ENCODE measurements at regions not wholly inside any gene's neighbourhood (a gene's known extent, or its start where the extent isn't known, plus 50 kb on each side); places are given as distances from the start of the nearest gene placed in this dataset.
A peak's percentile ranks its signal among the peaks of the same experiment; 100 is the strongest.
"Not testable (repeated sequence)": the region's sequence is repeated elsewhere in the genome, so short reads cannot be mapped to it uniquely, and the experiment has no call there.

- intact Hi-C loops (cut with DNase I) = no loop called here
- no peaks in the 10 kb centered on the region for H3K9me3 ChIP-seq
- ATAC-seq = no peak
- H3K27ac ChIP-seq = no peak overlapping the region
- H3K4me1 ChIP-seq = no peaks in the 10 kb centered on the region
- H3K4me3 ChIP-seq = no peak overlapping the region
- TF ChIP-seq CTCF (IDR thresholded peaks at IDR 0.05) = no peak
- H3K36me3 ChIP-seq = no peaks in the 10 kb centered on the region
- no peaks in the 10 kb centered on the region for H3K27me3 ChIP-seq
- DNase-seq = no peak
Observed at GRCh38 chr3:18216996-18217395, 208.1 kb downstream of the SATB1 start.

- no peaks in the 10 kb centered on the region for H3K27me3 ChIP-seq
- H3K4me1 ChIP-seq = no peaks in the 10 kb centered on the region
- TF ChIP-seq CTCF (IDR thresholded peaks at IDR 0.05) = no peak
- H3K36me3 ChIP-seq = no peaks in the 10 kb centered on the region
- no peak overlapping the region for H3K27ac ChIP-seq
- ATAC-seq (no peak), DNase-seq (no peak)
- H3K4me3 ChIP-seq = no peak overlapping the region
- intact Hi-C loops (cut with DNase I) = no loop called here
- no peaks in the 10 kb centered on the region for H3K9me3 ChIP-seq
Observed at GRCh38 chr3:18215639-18216038, 209.5 kb downstream of the SATB1 start.

- H3K27ac ChIP-seq = no peak overlapping the region
- no peak for TF ChIP-seq CTCF (IDR thresholded peaks at IDR 0.05)
- DNase-seq = no peak
- H3K4me3 ChIP-seq = no peak overlapping the region
- H3K9me3 ChIP-seq = no peaks in the 10 kb centered on the region
- no peaks in the 10 kb centered on the region for H3K4me1 ChIP-seq
- no peaks in the 10 kb centered on the region for H3K27me3 ChIP-seq
- no peak for ATAC-seq
- intact Hi-C loops (cut with DNase I) = no loop called here
- H3K36me3 ChIP-seq = no peaks in the 10 kb centered on the region
Observed at GRCh38 chr3:18211116-18211515, 214.0 kb downstream of the SATB1 start.

- TF ChIP-seq CTCF (IDR thresholded peaks at IDR 0.05) = no peak
- ATAC-seq = peak; percentile 53
- no peak overlapping the region for H3K4me3 ChIP-seq
- H3K27ac ChIP-seq = no peak overlapping the region
- H3K4me1 ChIP-seq = no peaks in the 10 kb centered on the region
- no peaks in the 10 kb centered on the region for H3K9me3 ChIP-seq
- no peaks in the 10 kb centered on the region for H3K36me3 ChIP-seq
- no peak for DNase-seq
- H3K27me3 ChIP-seq = no peaks in the 10 kb centered on the region
- intact Hi-C loops (cut with DNase I) = no loop called here
Observed at GRCh38 chr3:18208856-18209255, 216.3 kb downstream of the SATB1 start.

DNA sequence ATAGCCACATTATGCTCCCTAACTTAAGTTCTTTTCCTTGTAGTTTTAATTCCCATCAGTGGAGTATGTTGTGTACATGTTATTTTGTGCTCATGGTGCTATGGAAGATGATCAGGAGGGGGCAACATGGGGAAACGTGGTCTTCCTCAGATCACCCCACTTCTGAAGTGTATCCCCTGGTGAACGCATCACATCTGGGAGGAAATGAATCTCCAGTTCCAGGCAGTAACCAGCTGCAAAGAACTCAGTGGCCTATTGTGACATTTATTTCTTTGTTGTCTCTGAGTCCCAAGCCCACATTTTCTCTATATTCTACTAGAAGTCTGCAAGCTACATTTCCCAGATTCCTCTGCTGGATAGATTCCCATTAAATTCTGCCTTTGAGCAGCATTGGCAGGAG lies 217.0 kb downstream of the SATB1 start:
- ATAC-seq (no peak), DNase-seq (no peak)
- H3K4me3 ChIP-seq = no peak overlapping the region
- H3K27ac ChIP-seq = no peak overlapping the region
- H3K9me3 ChIP-seq = no peaks in the 10 kb centered on the region
- no peaks in the 10 kb centered on the region for H3K27me3 ChIP-seq
- H3K4me1 ChIP-seq = no peaks in the 10 kb centered on the region
- no peaks in the 10 kb centered on the region for H3K36me3 ChIP-seq
- TF ChIP-seq CTCF (IDR thresholded peaks at IDR 0.05) = no peak
- intact Hi-C loops (cut with DNase I) = no loop called here

DNA sequence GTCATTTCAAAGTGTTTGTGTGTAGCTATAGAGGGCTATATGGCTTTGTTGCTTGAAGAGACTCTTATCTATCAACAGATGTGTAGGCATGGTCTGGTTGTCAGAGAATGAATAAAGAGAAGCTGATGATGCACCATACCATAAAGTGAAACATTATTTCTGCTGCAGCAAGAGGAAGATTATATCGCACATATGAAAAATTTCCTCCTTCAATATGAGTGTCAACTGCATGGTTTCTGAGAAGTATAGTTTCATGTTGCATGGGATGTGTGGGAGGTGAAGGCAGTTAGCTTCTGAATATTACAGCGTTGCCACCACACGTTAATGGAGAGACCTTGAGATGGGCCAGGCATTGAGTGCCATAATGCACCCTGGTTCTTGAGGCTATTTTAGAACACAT lies 217.9 kb downstream of the SATB1 start:
- ATAC-seq (no peak), DNase-seq (no peak)
- Histone ChIP-seq H3K36me3 (no peaks in the 10 kb centered on the region), H3K4me3 (no peak overlapping the region), H3K9me3 (no peaks in the 10 kb centered on the region), H3K27me3 (no peaks in the 10 kb centered on the region), H3K27ac (no peak overlapping the region), H3K4me1 (no peaks in the 10 kb centered on the region)
- intact Hi-C loops (cut with DNase I) = no loop called here
- no peak for TF ChIP-seq CTCF (IDR thresholded peaks at IDR 0.05)

- H3K4me3 ChIP-seq; H3K27ac ChIP-seq; H3K36me3 ChIP-seq; ATAC-seq; H3K27me3 ChIP-seq; H3K4me1 ChIP-seq; intact Hi-C loops (cut with DNase I); H3K9me3 ChIP-seq; DNase-seq: not testable (repeated sequence)
Observed at GRCh38 chr3:18205701-18206100, 219.4 kb downstream of the SATB1 start.

Measured in upper lobe of right lung (tissue), 1 donor.